ENCODE measurements at regions not wholly inside any gene's neighbourhood (a gene's known extent, or its start where the extent isn't known, plus 50 kb on each side); places are given as distances from the start of the nearest gene placed in this dataset.

DNA sequence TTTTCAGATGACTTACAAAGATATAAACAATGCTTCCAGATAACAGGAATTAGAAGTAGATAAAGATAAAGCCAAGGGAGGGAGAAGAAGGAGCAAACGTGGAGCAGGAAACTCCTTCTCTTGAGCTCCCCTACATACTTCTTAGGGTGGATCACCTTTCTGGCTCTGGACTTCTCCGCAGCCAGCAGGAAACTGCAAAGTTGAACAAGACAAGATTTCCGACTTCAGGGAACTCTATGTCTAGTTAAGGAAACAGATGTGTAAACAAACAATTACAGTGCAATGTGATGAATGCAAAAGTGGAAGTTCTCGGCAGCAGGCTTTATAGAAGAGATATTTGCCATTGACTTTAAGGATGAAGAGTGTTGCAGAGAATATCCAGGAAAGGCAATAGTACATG is 134.0 kb upstream of the MARCKS start:
- TF ChIP-seq POLR2A (IDR thresholded peaks at IDR 0.05; ENCODE audit: low read depth): no peak
- no peak for TF ChIP-seq POLR2AphosphoS5 (IDR thresholded peaks at IDR 0.05)
- TF ChIP-seq, protein P1, sequence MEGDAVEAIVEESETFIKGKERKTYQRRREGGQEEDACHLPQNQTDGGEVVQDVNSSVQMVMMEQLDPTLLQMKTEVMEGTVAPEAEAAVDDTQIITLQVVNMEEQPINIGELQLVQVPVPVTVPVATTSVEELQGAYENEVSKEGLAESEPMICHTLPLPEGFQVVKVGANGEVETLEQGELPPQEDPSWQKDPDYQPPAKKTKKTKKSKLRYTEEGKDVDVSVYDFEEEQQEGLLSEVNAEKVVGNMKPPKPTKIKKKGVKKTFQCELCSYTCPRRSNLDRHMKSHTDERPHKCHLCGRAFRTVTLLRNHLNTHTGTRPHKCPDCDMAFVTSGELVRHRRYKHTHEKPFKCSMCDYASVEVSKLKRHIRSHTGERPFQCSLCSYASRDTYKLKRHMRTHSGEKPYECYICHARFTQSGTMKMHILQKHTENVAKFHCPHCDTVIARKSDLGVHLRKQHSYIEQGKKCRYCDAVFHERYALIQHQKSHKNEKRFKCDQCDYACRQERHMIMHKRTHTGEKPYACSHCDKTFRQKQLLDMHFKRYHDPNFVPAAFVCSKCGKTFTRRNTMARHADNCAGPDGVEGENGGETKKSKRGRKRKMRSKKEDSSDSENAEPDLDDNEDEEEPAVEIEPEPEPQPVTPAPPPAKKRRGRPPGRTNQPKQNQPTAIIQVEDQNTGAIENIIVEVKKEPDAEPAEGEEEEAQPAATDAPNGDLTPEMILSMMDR (IDR thresholded peaks at IDR 0.05): no peak
